Keratinocyte (primary cell): ENCODE measurements at regions not wholly inside any gene's neighbourhood (a gene's known extent, or its start where the extent isn't known, plus 50 kb on each side); places are given as distances from the start of the nearest gene placed in this dataset.

Source experiments
- DNase-seq: peaks from one replicate; pipeline ENCODE4 v3.0.0-alpha.2; 2011; ENCODE audit warnings: low read depth, missing footprints, low spot score
- FAIRE-seq: peaks from 2 replicates; lab custom pipeline; 2011; peaks lifted over from hg19 to GRCh38; lab: Jason Lieb, UNC
- H2AFZ ChIP-seq: 2 replicates; pipeline ENCODE4 v1.6.0; 2012; ENCODE audit warnings: low read length, control low read depth, inconsistent platforms; ENCODE audit not compliant: control insufficient read depth
- H3K27ac ChIP-seq: 2 replicates; pipeline ENCODE4 v1.5.1; 2011; ENCODE audit warnings: low read length; ENCODE audit not compliant: control insufficient read depth, insufficient read depth
- H3K27me3 ChIP-seq: 3 replicates; pipeline ENCODE4 v1.6.0; 2011; ENCODE audit warnings: low read length; ENCODE audit not compliant: control insufficient read depth, insufficient read depth; ENCODE audit errors: extremely low read depth
- H3K36me3 ChIP-seq, 2 experiments: 2 replicates in 1 of 2; 3 replicates in 1 of 2; pipeline ENCODE4 v1.5.1; 2011; ENCODE audit warnings: low read length in 2 of 2, mild to moderate bottlenecking in 1 of 2; ENCODE audit not compliant: control insufficient read depth in 2 of 2, insufficient read depth in 2 of 2; ENCODE audit errors: extremely low read depth in 1 of 2
- H3K4me1 ChIP-seq: 3 replicates; pipeline ENCODE4 v1.5.1; 2011; ENCODE audit warnings: low read length; ENCODE audit not compliant: control insufficient read depth, insufficient read depth; ENCODE audit errors: extremely low read depth
- H3K4me2 ChIP-seq: 3 replicates; pipeline ENCODE4 v1.6.0; 2011; ENCODE audit warnings: low read depth, low read length; ENCODE audit not compliant: control insufficient read depth, insufficient read depth; ENCODE audit errors: extremely low read depth
- H3K4me3 ChIP-seq, 3 experiments: fragments of 200-600 bp in 1 of 3; sonication (generic) in 1 of 3; 2 replicates in 2 of 3; 3 replicates in 1 of 3; pipeline ENCODE4 v1.5.1; 2011 to 2016; ENCODE audit warnings: low read length in 3 of 3, mild to moderate bottlenecking in 3 of 3, control low read depth in 2 of 3, inconsistent platforms in 1 of 3, low read depth in 1 of 3, mixed read lengths in 1 of 3, mixed run types in 1 of 3, moderate library complexity in 1 of 3; ENCODE audit not compliant: control insufficient read depth in 2 of 3, insufficient read depth in 2 of 3; ENCODE audit errors: extremely low read depth in 1 of 3
- H3K79me2 ChIP-seq: 2 replicates; pipeline ENCODE4 v1.6.0; 2012; ENCODE audit warnings: low read length; ENCODE audit not compliant: control insufficient read depth, insufficient read depth
- H3K9ac ChIP-seq: 3 replicates; pipeline ENCODE4 v1.6.0; 2011; ENCODE audit warnings: low read length; ENCODE audit not compliant: control insufficient read depth, insufficient read depth; ENCODE audit errors: extremely low read depth
- H3K9me1 ChIP-seq: 3 replicates; pipeline ENCODE4 v1.6.0; 2011; ENCODE audit warnings: low read length; ENCODE audit not compliant: control insufficient read depth, insufficient read depth; ENCODE audit errors: extremely low read depth
- H3K9me3 ChIP-seq: 2 replicates; pipeline ENCODE4 v1.5.1; 2012; ENCODE audit warnings: low read depth, low read length; ENCODE audit not compliant: control insufficient read depth
- H4K20me1 ChIP-seq: 3 replicates; pipeline ENCODE4 v1.6.0; 2011; ENCODE audit warnings: low read length; ENCODE audit not compliant: control insufficient read depth, insufficient read depth; ENCODE audit errors: extremely low read depth
- CTCF ChIP-seq, 3 experiments: IDR thresholded peaks in 1 of 3; conservative IDR thresholded peaks in 1 of 3; optimal IDR thresholded peaks in 1 of 3; 2 replicates in 2 of 3; 3 replicates in 1 of 3; pipeline versions ENCODE3 to v1.5.1; 2011; ENCODE audit warnings: low read length in 3 of 3, mild to moderate bottlenecking in 3 of 3, moderate library complexity in 2 of 3, control low read depth in 1 of 3, inconsistent platforms in 1 of 3; ENCODE audit not compliant: insufficient read depth in 2 of 3; ENCODE audit errors: extremely low read depth in 1 of 3
- EZH2 ChIP-seq: IDR thresholded peaks from one replicate; pipeline ENCODE4 v1.6.1; 2012; ENCODE audit warnings: inconsistent platforms, mild to moderate bottlenecking, low read length, moderate library complexity
- dilution Hi-C: fragments of 300-500 bp; cut with MboI; formaldehyde crosslinking; loops from one replicate; pipeline ENCODE4 v1.7.0; 2020; ENCODE audit warnings: low sequenced_read_pairs; ENCODE audit not compliant: extremely low pct_ligation_motif_present

- no peaks in the 10 kb centered on the region for H3K36me3 ChIP-seq
- H2AFZ ChIP-seq, result no peak overlapping the region
- TF ChIP-seq CTCF (optimal IDR thresholded peaks at IDR 0.05 in 1 of 3, IDR thresholded peaks at IDR 0.05 in 1 of 3, conservative IDR thresholded peaks at IDR 0.05 in 1 of 3; ENCODE audit: extremely low read depth in 1 of 3, insufficient read depth in 2 of 3, low read length in 3 of 3), result no peak
- TF ChIP-seq EZH2, result no peak
- H3K4me2 ChIP-seq, result no peak overlapping the region
- H3K27ac ChIP-seq, result no peak overlapping the region
- dilution Hi-C loops, result no loop called here
- no peaks in the 10 kb centered on the region for H4K20me1 ChIP-seq
- H3K27me3 ChIP-seq, result no peaks in the 10 kb centered on the region
- DNase-seq, result no peak
- no peaks in the 10 kb centered on the region for H3K9me3 ChIP-seq
- FAIRE-seq, result no peak
- no peaks in the 10 kb centered on the region for H3K9me1 ChIP-seq
- H3K4me1 ChIP-seq, result no peaks in the 10 kb centered on the region
- H3K9ac ChIP-seq, result no peak overlapping the region
- no peaks in the 10 kb centered on the region for H3K79me2 ChIP-seq
- no peak overlapping the region for H3K4me3 ChIP-seq
Observed at GRCh38 chr1:79614106-79614505, 607.6 kb upstream of the ADGRL4 start.

GRCh38 chr1:79613046-79613445, 606.5 kb upstream of the ADGRL4 start:
- no peak overlapping the region for H3K4me3 ChIP-seq
- FAIRE-seq, result no peak
- DNase-seq, result no peak
- TF ChIP-seq EZH2 (no peak), CTCF (optimal IDR thresholded peaks at IDR 0.05 in 1 of 3, IDR thresholded peaks at IDR 0.05 in 1 of 3, conservative IDR thresholded peaks at IDR 0.05 in 1 of 3; ENCODE audit: extremely low read depth in 1 of 3, insufficient read depth in 2 of 3, low read length in 3 of 3) (no peak)
- no peaks in the 10 kb centered on the region for H3K4me1 ChIP-seq
- no peak overlapping the region for H3K27ac ChIP-seq
- no peaks in the 10 kb centered on the region for H3K27me3 ChIP-seq
- no peaks in the 10 kb centered on the region for H3K79me2 ChIP-seq
- H4K20me1 ChIP-seq, result no peaks in the 10 kb centered on the region
- no peaks in the 10 kb centered on the region for H3K9me1 ChIP-seq
- H3K36me3 ChIP-seq, result no peaks in the 10 kb centered on the region
- no peaks in the 10 kb centered on the region for H3K9me3 ChIP-seq
- H2AFZ ChIP-seq, result no peak overlapping the region
- no peak overlapping the region for H3K9ac ChIP-seq
- dilution Hi-C loops, result no loop called here
- no peak overlapping the region for H3K4me2 ChIP-seq
